HL-60 (cell line): ENCODE measurements at regions not wholly inside any gene's neighbourhood (a gene's known extent, or its start where the extent isn't known, plus 50 kb on each side); places are given as distances from the start of the nearest gene placed in this dataset.

Source experiments
- GABPA ChIP-seq: IDR thresholded peaks from 2 replicates; pipeline ENCODE4 v1.6.1; 2012; ENCODE audit warnings: low read depth
- POLR2AphosphoS5 ChIP-seq: IDR thresholded peaks from 2 replicates; pipeline ENCODE4 v1.6.1; 2012; ENCODE audit warnings: low read depth
- SPI1 ChIP-seq: IDR thresholded peaks from 2 replicates; pipeline ENCODE4 v1.6.1; 2012; ENCODE audit warnings: low read depth, mild to moderate bottlenecking, borderline replicate concordance
- TF ChIP-seq, protein P1 (sequence below): IDR thresholded peaks from one replicate; pipeline ENCODE4 v1.5.1; 2011; ENCODE audit warnings: low read length, control low read depth, inconsistent platforms; ENCODE audit not compliant: insufficient read depth
- TF ChIP-seq, protein P2 (sequence below): IDR thresholded peaks from 2 replicates; pipeline ENCODE4 v1.6.1; 2012; ENCODE audit warnings: low read depth; ENCODE audit not compliant: insufficient replicate concordance

DNA sequence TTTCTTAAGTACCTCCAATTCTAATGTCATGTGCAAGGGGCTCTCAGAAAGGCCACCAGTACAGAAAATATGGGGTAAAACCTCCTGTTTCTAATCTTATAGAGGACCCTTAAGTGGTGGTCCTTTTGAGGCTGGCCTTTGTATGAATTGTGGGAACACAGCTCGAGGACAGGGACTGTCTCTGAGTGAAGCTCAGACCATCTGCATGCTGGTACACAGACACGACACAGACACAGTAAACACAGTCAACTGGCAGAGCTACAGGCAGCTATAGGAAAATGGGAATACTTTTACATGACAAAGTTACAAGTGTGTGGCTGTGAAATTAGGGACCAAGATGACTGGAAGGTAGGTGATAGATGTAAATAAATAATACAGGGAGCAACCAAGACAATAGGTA lies 143.9 kb upstream of the PREP start:
- TF ChIP-seq, protein P1, sequence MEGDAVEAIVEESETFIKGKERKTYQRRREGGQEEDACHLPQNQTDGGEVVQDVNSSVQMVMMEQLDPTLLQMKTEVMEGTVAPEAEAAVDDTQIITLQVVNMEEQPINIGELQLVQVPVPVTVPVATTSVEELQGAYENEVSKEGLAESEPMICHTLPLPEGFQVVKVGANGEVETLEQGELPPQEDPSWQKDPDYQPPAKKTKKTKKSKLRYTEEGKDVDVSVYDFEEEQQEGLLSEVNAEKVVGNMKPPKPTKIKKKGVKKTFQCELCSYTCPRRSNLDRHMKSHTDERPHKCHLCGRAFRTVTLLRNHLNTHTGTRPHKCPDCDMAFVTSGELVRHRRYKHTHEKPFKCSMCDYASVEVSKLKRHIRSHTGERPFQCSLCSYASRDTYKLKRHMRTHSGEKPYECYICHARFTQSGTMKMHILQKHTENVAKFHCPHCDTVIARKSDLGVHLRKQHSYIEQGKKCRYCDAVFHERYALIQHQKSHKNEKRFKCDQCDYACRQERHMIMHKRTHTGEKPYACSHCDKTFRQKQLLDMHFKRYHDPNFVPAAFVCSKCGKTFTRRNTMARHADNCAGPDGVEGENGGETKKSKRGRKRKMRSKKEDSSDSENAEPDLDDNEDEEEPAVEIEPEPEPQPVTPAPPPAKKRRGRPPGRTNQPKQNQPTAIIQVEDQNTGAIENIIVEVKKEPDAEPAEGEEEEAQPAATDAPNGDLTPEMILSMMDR: no peak
- TF ChIP-seq GABPA: no peak
- no peak for TF ChIP-seq SPI1
- TF ChIP-seq, protein P2, sequence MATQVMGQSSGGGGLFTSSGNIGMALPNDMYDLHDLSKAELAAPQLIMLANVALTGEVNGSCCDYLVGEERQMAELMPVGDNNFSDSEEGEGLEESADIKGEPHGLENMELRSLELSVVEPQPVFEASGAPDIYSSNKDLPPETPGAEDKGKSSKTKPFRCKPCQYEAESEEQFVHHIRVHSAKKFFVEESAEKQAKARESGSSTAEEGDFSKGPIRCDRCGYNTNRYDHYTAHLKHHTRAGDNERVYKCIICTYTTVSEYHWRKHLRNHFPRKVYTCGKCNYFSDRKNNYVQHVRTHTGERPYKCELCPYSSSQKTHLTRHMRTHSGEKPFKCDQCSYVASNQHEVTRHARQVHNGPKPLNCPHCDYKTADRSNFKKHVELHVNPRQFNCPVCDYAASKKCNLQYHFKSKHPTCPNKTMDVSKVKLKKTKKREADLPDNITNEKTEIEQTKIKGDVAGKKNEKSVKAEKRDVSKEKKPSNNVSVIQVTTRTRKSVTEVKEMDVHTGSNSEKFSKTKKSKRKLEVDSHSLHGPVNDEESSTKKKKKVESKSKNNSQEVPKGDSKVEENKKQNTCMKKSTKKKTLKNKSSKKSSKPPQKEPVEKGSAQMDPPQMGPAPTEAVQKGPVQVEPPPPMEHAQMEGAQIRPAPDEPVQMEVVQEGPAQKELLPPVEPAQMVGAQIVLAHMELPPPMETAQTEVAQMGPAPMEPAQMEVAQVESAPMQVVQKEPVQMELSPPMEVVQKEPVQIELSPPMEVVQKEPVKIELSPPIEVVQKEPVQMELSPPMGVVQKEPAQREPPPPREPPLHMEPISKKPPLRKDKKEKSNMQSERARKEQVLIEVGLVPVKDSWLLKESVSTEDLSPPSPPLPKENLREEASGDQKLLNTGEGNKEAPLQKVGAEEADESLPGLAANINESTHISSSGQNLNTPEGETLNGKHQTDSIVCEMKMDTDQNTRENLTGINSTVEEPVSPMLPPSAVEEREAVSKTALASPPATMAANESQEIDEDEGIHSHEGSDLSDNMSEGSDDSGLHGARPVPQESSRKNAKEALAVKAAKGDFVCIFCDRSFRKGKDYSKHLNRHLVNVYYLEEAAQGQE: no peak
- TF ChIP-seq POLR2AphosphoS5: no peak
